RPMI7951 (cell line): ENCODE measurements at regions not wholly inside any gene's neighbourhood (a gene's known extent, or its start where the extent isn't known, plus 50 kb on each side); places are given as distances from the start of the nearest gene placed in this dataset.

Source experiments
- DNase-seq: peaks from one replicate; pipeline ENCODE4 v3.0.0-alpha.2; 2012; ENCODE audit warnings: low read depth

GRCh38 chr15:88403351-88403791, 63.8 kb downstream of the MRPL46 start:
- no peak for DNase-seq

GRCh38 chr15:88401996-88402656, 65.1 kb downstream of the MRPL46 start:
- no peak for DNase-seq

GRCh38 chr15:88401251-88401995, 65.8 kb downstream of the MRPL46 start:
- no peak for DNase-seq

- DNase-seq: no peak
Observed at GRCh38 chr15:88400591-88401250, 66.5 kb downstream of the MRPL46 start.

- DNase-seq: no peak
Observed at GRCh38 chr15:88400084-88400483, 67.1 kb downstream of the MRPL46 start.

- no peak for DNase-seq
Observed at GRCh38 chr15:88399021-88399685, 68.0 kb downstream of the MRPL46 start.

- DNase-seq: no peak
Observed at GRCh38 chr15:88398011-88398410, 69.2 kb downstream of the MRPL46 start.

GRCh38 chr15:88397506-88397905, 69.7 kb downstream of the MRPL46 start:
- DNase-seq: no peak

- DNase-seq: no peak
Observed at GRCh38 chr15:88395872-88396781, 71.1 kb downstream of the MRPL46 start.

GRCh38 chr15:88395241-88395640, 71.9 kb downstream of the MRPL46 start:
- DNase-seq: no peak

- DNase-seq: no peak
Observed at GRCh38 chr15:88394553-88395145, 72.5 kb downstream of the MRPL46 start.

- DNase-seq: no peak
Observed at GRCh38 chr15:88393719-88394519, 73.3 kb downstream of the MRPL46 start.

- no peak for DNase-seq
Observed at GRCh38 chr15:88391700-88392099, 75.5 kb downstream of the MRPL46 start.

GRCh38 chr15:88391006-88391405, 76.2 kb downstream of the MRPL46 start:
- DNase-seq: peak; percentile 54

- no peak for DNase-seq
Observed at GRCh38 chr15:88390164-88390901, 76.9 kb downstream of the MRPL46 start.

GRCh38 chr15:88389120-88389519, 78.1 kb downstream of the MRPL46 start:
- no peak for DNase-seq

- DNase-seq: no peak
Observed at GRCh38 chr15:88388686-88389085, 78.5 kb downstream of the MRPL46 start.

- DNase-seq: peak; percentile 43
Observed at GRCh38 chr15:88385078-88385700, 82.0 kb downstream of the MRPL46 start.

- DNase-seq: no peak
Observed at GRCh38 chr15:88383354-88383753, 83.8 kb downstream of the MRPL46 start.
